ENCODE measurements at regions not wholly inside any gene's neighbourhood (a gene's known extent, or its start where the extent isn't known, plus 50 kb on each side); places are given as distances from the start of the nearest gene placed in this dataset.

GRCh38 chr13:80782441-80782840 lies 441.5 kb upstream of the SPRY2 start:
- TF ChIP-seq CTCF (IDR thresholded peaks at IDR 0.05; ENCODE audit: poor library complexity) (no peak), EZH2 (IDR thresholded peaks at IDR 0.05; ENCODE audit: borderline replicate concordance) (no peak)

All from hepatocyte (in vitro differentiated cells).